HCT116 (cell line): ENCODE measurements at regions not wholly inside any gene's neighbourhood (a gene's known extent, or its start where the extent isn't known, plus 50 kb on each side); places are given as distances from the start of the nearest gene placed in this dataset.

Experiments used
- ATF3 ChIP-seq: IDR thresholded peaks from 2 replicates; pipeline ENCODE4 v1.6.1; 2012
- EZH2 ChIP-seq: fragments of 200-600 bp; sonication (generic); IDR thresholded peaks from 2 replicates; pipeline ENCODE4 v1.6.1; 2017; ENCODE audit warnings: antibody characterized with exemption, mixed run types
- EZH2phosphoT487 ChIP-seq: fragments of 200-600 bp; IDR thresholded peaks from 2 replicates; pipeline ENCODE4 v1.6.1; 2018; ENCODE audit warnings: antibody characterized with exemption, borderline replicate concordance
- FOSL1 ChIP-seq: IDR thresholded peaks from 2 replicates; pipeline ENCODE4 v1.6.1; 2012; ENCODE audit warnings: low read depth
- JUND ChIP-seq: IDR thresholded peaks from 2 replicates; pipeline ENCODE4 v1.6.1; 2012
- RAD21 ChIP-seq: IDR thresholded peaks from 2 replicates; pipeline ENCODE4 v1.6.1; 2012; ENCODE audit warnings: low read depth, mild to moderate bottlenecking
- SIN3A ChIP-seq: IDR thresholded peaks from 2 replicates; pipeline ENCODE4 v1.6.1; 2012; ENCODE audit warnings: low read depth
- SP1 ChIP-seq: IDR thresholded peaks from 2 replicates; pipeline ENCODE4 v1.6.1; 2012; ENCODE audit warnings: low read depth
- YY1 ChIP-seq: IDR thresholded peaks from 2 replicates; pipeline ENCODE4 v1.6.1; 2011; ENCODE audit warnings: low read length, low read depth, moderate library complexity, mild to moderate bottlenecking; ENCODE audit not compliant: insufficient replicate concordance; ENCODE audit errors: extremely low read depth
- ZNF274 ChIP-seq: fragments of 200-500 bp; sonication (Bioruptor generic); IDR thresholded peaks from 2 replicates; pipeline ENCODE4 v1.6.1; 2014; ENCODE audit warnings: mild to moderate bottlenecking, low read depth, low read length, inconsistent platforms

GRCh38 chr2:198203336-198204069, 399.1 kb downstream of the PLCL1 start (continued):
- no peak for TF ChIP-seq EZH2
- no peak for TF ChIP-seq JUND
- no peak for TF ChIP-seq ATF3
- TF ChIP-seq SIN3A = no peak
- TF ChIP-seq SP1 = no peak
- no peak for TF ChIP-seq RAD21
- no peak for TF ChIP-seq YY1
- no peak for TF ChIP-seq FOSL1
- no peak for TF ChIP-seq ZNF274
- TF ChIP-seq EZH2phosphoT487 = no peak
